Body of pancreas (tissue), 4 donors: ENCODE measurements at regions not wholly inside any gene's neighbourhood (a gene's known extent, or its start where the extent isn't known, plus 50 kb on each side); places are given as distances from the start of the nearest gene placed in this dataset.

Source experiments
- ATAC-seq: fragments of 150-250 bp; one replicate; pipeline ENCODE4 v1.9.1; 2016
- DNase-seq, 4 donors: peaks; one replicate each; pipeline ENCODE4 v3.0.0-alpha.2; 2019
- H3K27ac ChIP-seq, 4 donors: fragments of 200-600 bp; sonication (generic); 1 replicate in 3 of 4; 2 replicates in 1 of 4; pipeline versions ENCODE4 v1.5.1 to v1.6.1; 2016 to 2019; ENCODE audit warnings: mild to moderate bottlenecking in 1 of 4, mixed read lengths in 1 of 4, moderate library complexity in 1 of 4
- H3K27me3 ChIP-seq, 2 donors: fragments of 200-600 bp; sonication (generic); one replicate each; pipeline ENCODE4 v1.6.0; 2016; ENCODE audit warnings: mild to moderate bottlenecking in 1 of 2
- H3K36me3 ChIP-seq, 2 donors: fragments of 200-600 bp; sonication (generic); replicated peaks in 1 of 2; 2 replicates each; pipeline ENCODE4 v1.5.1; 2016; ENCODE audit warnings: low read depth in 2 of 2; ENCODE audit not compliant: insufficient read depth in 1 of 2
- H3K4me1 ChIP-seq: fragments of 200-600 bp; sonication (generic); one replicate; pipeline ENCODE4 v1.6.0; 2016
- H3K4me3 ChIP-seq, 2 donors: fragments of 200-600 bp; sonication (generic); 1 replicate in 1 of 2; 2 replicates in 1 of 2; pipeline ENCODE4 v1.5.1; 2016 to 2019
- H3K9me3 ChIP-seq, 3 donors: fragments of 200-600 bp; sonication (generic); 1 replicate in 2 of 3; 2 replicates in 1 of 3; pipeline ENCODE4 v1.5.1; 2016
- CTCF ChIP-seq, 7 experiments: fragments of 450-650 bp in 4 of 7; fragments of 200-600 bp in 3 of 7; sonication (generic) in 3 of 7; IDR thresholded peaks; one replicate each; pipeline ENCODE4 v1.5.1; 2016 to 2019; ENCODE audit warnings: antibody characterized with exemption in 7 of 7
- POLR2A ChIP-seq, 3 donors: fragments of 450-650 bp; IDR thresholded peaks; one replicate each; pipeline ENCODE4 v1.6.1; 2016; ENCODE audit warnings: antibody characterized with exemption in 3 of 3, mild to moderate bottlenecking in 2 of 3
- WGBS, 2 donors: methylation state at CpG; one replicate each; pipeline ENCODE4 v1.1.5; 2017; 5-methylcytosine and 5-hydroxymethylcytosine counted together
- intact Hi-C: fragments of 100-400 bp; cut with DNase I; formaldehyde crosslinking; loops from one replicate; pipeline ENCODE4 v1.15.1; 2023

- no peak for ATAC-seq
- TF ChIP-seq POLR2A (IDR thresholded peaks at IDR 0.05) (no peak), CTCF (IDR thresholded peaks at IDR 0.05) (no peak)
- no peaks in the 10 kb centered on the region for H3K27me3 ChIP-seq
Observed at GRCh38 chr16:17520561-17520960, 49.8 kb upstream of the XYLT1 start.

More at GRCh38 chr16:17520561-17520960, 49.8 kb upstream of the XYLT1 start:
- H3K9me3 ChIP-seq, result no peaks in the 10 kb centered on the region
- H3K4me3 ChIP-seq, result no peak overlapping the region
- WGBS, 2 donors, result 37 to 44% methylated on average over 3 of the region's 3 CpGs
- intact Hi-C loops, result no loop called here
- no peak for DNase-seq
- H3K36me3 ChIP-seq, result no peaks in the 10 kb centered on the region
- no peak overlapping the region for H3K27ac ChIP-seq
- H3K4me1 ChIP-seq, result no peaks in the 10 kb centered on the region
